Activated T-cell treated with anti-CD3 and anti-CD28 coated beads, Interleukin-2, amount 50 U/mL, for 4 hours (primary cell): ENCODE measurements at regions not wholly inside any gene's neighbourhood (a gene's known extent, or its start where the extent isn't known, plus 50 kb on each side); places are given as distances from the start of the nearest gene placed in this dataset.

Experiments used
- ATAC-seq, 2 donors: fragments of 200-7000 bp; cut with Tn5 transposase; one replicate each; pipeline ENCODE4 v1.10.0; 2021
- DNase-seq: peaks from one replicate; pipeline ENCODE4 v3.0.0-alpha.2; 2020
- H3K27me3 Mint-ChIP-seq: one replicate; pipeline ENCODE4 v1.8.0; 2021; ENCODE audit warnings: low read depth, mixed read lengths
- H3K36me3 Mint-ChIP-seq: one replicate; pipeline ENCODE4 v1.8.0; 2022; ENCODE audit warnings: mixed read lengths; ENCODE audit not compliant: insufficient read depth
- H3K4me1 Mint-ChIP-seq: one replicate; pipeline ENCODE4 v1.8.0; 2021; ENCODE audit warnings: low read depth, mixed read lengths
- H3K4me3 Mint-ChIP-seq: one replicate; pipeline ENCODE4 v1.8.0; 2021; ENCODE audit warnings: mild to moderate bottlenecking, moderate library complexity, mixed read lengths
- H3K9me3 Mint-ChIP-seq: one replicate; pipeline ENCODE4 v1.8.0; 2021; ENCODE audit warnings: mixed read lengths

DNA sequence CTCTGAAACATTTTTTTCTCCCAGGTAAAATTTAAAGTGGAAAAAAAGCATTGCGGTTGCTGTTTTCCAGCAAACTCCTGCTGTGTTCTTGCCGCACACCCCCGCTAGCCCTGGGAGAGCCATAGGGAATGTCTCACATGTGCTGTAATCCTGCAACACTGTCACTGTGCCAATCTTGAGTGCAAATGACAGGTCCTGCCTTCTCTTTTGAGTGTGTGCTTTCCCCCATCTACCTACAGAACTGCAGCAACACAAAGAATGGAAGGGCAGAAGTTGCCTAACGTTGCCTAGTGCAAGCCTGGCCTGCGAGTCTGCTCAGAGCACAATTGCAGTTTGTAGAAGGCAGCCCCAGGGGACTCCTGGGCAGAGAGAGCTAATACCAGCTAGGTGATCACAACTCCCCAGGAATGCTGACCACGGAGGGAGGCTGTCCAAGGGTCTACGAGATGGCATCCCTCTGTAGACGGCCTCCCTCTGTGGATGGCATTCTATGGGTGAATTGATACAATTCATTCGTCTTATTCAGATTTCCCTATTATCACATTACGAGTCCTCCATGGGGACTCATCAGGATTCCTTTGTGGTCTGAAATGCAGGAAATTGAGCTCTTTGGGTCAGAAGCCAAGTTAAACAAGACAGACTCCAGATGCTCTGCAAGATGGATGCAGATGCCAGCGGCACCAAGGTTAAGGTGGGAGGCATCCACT lies 172.6 kb upstream of the S1PR3 start:
- ATAC-seq: no peak

DNA sequence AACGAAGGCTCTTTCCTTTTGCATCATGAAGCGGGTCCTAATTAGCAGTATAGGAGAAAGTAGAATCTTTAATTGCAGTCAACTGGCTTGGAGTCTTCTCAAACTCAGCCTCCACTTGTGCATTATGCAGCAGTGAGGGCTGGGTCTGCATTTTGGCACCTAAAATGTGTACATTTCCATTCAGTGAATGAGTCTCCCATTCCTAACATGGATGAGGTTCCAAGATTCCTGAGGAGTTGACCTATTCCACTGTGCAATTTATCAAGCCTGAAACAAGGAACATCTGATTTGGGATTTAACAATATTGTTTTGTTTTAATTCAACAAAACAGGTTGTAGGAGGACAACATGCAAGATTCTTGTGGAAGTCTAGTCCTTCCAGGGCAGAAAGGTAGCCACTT lies 171.8 kb upstream of the S1PR3 start:
- Mint-ChIP-seq H3K27me3 (peaks cover 23% of the 10 kb centered on the region), H3K9me3 (no peaks in the 10 kb centered on the region), H3K36me3 (no peaks in the 10 kb centered on the region), H3K4me3 (no peak overlapping the region), H3K4me1 (no peaks in the 10 kb centered on the region)
- DNase-seq (no peak), ATAC-seq (no peak)

More for the DNA sequence above, 172.6 kb upstream of the S1PR3 start:
- H3K27me3 Mint-ChIP-seq: peaks cover 16% of the 10 kb centered on the region
- H3K9me3 Mint-ChIP-seq: no peaks in the 10 kb centered on the region
- H3K4me3 Mint-ChIP-seq: no peak overlapping the region
- no peaks in the 10 kb centered on the region for H3K36me3 Mint-ChIP-seq
- H3K4me1 Mint-ChIP-seq: no peaks in the 10 kb centered on the region
- no peak for DNase-seq

- Mint-ChIP-seq H3K27me3 (peaks cover 26% of the 10 kb centered on the region), H3K4me1 (no peaks in the 10 kb centered on the region)
Observed at GRCh38 chr9:88820055-88820454, 171.2 kb upstream of the S1PR3 start.

DNA sequence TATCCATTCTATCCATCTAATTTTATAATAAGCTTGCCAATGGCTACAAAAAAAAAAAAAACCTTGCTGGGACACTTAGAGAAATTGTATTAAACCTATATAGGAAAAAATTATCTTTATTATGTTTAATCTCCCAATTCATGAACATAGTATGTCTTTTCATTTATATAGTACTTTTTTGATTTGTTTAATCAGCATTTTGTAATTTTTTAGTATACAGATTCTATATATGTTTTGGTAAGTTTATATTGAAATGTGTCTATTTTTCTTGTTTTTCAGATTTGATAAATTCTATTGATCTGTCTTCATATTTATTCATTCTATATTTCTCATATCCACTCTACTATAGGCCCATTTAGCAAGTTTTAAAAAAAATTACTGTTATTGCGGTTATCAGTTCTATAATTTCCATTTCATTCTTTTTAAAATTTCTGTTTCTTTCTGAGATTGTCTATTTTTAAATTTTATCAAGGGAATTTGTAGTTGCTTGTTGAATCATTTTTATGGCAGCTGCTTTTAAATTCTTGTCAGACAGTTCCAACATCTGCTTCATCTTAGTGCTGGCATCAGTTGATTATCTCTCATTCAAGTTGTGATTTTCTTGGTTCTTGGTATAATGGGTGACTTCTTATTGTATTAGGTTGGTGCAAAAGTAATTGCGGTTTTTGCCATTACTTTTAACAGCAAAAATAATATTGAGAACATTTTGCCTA lies 170.1 kb upstream of the S1PR3 start:
- Mint-ChIP-seq H3K4me3 (no peak overlapping the region), H3K27me3 (peaks cover 33% of the 10 kb centered on the region), H3K4me1 (no peaks in the 10 kb centered on the region), H3K9me3 (no peaks in the 10 kb centered on the region), H3K36me3 (no peaks in the 10 kb centered on the region)
- ATAC-seq (no peak), DNase-seq (no peak)

More at GRCh38 chr9:88820055-88820454, 171.2 kb upstream of the S1PR3 start:
- DNase-seq: no peak
- Mint-ChIP-seq H3K36me3 (no peaks in the 10 kb centered on the region), H3K9me3 (no peaks in the 10 kb centered on the region), H3K4me3 (no peak overlapping the region)
- no peak for ATAC-seq

DNA sequence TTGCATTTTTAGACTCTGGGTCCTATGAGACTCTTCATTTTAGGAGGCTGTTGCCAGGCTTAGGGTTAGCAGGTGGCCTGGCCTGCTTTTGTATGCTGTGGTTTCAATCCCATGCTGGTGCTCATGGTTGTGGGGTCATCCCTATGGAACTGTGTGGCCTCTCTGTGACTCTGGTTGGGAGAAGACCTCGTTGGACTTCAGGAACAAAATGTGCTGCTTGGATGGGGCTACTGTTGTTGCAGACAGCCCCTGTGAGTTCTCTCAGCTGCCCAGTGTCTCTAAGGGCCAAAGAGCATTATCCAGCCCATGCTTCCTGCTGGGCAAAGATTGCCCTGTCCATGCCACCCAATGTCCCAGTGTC lies 169.5 kb upstream of the S1PR3 start:
- H3K27me3 Mint-ChIP-seq: peaks cover 37% of the 10 kb centered on the region
- no peaks in the 10 kb centered on the region for H3K4me1 Mint-ChIP-seq
- ATAC-seq (no peak), DNase-seq (no peak)
- no peak overlapping the region for H3K4me3 Mint-ChIP-seq
- H3K36me3 Mint-ChIP-seq: no peaks in the 10 kb centered on the region
- no peaks in the 10 kb centered on the region for H3K9me3 Mint-ChIP-seq

DNA sequence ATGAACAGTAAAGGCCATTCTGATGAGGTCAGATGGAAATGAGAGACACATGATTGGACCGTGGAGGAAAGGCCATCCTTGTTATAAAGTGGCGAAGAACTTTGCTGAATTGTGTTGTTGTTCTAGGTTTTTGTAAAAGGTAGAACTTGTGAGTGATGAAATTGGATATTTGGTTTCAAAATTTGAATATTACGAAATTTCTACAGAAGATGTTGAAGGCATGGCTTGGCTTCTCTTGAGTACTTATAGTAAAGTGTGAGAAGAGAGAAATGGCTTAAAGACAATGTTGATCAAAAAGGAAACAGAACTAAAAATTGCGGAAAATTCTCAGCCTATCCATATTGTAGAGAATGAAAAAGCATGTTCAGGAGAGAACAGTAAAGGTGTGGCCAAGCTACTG lies 166.6 kb upstream of the S1PR3 start:
- ATAC-seq (no peak), DNase-seq (no peak)
- no peaks in the 10 kb centered on the region for H3K9me3 Mint-ChIP-seq
- H3K27me3 Mint-ChIP-seq: peaks cover 55% of the 10 kb centered on the region
- no peak overlapping the region for H3K4me3 Mint-ChIP-seq
- H3K4me1 Mint-ChIP-seq: no peaks in the 10 kb centered on the region
- H3K36me3 Mint-ChIP-seq: no peaks in the 10 kb centered on the region

DNA sequence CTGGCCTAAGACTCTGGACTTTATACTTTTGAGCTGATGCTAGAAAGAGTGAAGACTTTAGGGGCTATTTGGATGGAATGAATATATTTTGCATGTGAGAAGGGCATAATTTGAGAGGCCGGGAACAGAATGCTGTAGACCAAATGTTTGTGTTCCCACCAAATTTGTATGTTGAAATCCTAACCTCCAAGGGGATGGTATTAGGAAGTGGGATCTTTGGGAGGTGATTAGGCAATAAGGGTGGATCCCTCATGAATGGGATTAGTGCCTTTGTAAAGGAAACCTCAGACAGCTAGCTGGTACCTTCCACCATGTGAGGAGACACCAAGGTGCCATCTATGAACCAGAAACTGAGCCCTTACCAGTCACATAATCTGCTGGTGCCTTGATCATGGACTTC lies 165.1 kb upstream of the S1PR3 start:
- Mint-ChIP-seq H3K4me1 (no peaks in the 10 kb centered on the region), H3K9me3 (no peaks in the 10 kb centered on the region), H3K36me3 (no peaks in the 10 kb centered on the region), H3K4me3 (no peak overlapping the region), H3K27me3 (peaks cover 64% of the 10 kb centered on the region)
- no peak for DNase-seq
- ATAC-seq: no peak

- H3K4me1 Mint-ChIP-seq: no peaks in the 10 kb centered on the region
- H3K4me3 Mint-ChIP-seq: no peak overlapping the region
- DNase-seq (no peak), ATAC-seq (no peak)
- H3K27me3 Mint-ChIP-seq: peaks cover 69% of the 10 kb centered on the region
- no peaks in the 10 kb centered on the region for H3K9me3 Mint-ChIP-seq
- no peaks in the 10 kb centered on the region for H3K36me3 Mint-ChIP-seq
Observed at GRCh38 chr9:88826771-88827181, 164.5 kb upstream of the S1PR3 start.

- Mint-ChIP-seq H3K4me3 (no peak overlapping the region), H3K27me3 (peaks cover 76% of the 10 kb centered on the region), H3K9me3 (peaks cover 3% of the 10 kb centered on the region), H3K36me3 (no peaks in the 10 kb centered on the region), H3K4me1 (no peaks in the 10 kb centered on the region)
- ATAC-seq (no peak), DNase-seq (no peak)
Observed at GRCh38 chr9:88828018-88828417, 163.2 kb upstream of the S1PR3 start.

GRCh38 chr9:88828492-88828974 lies 162.7 kb upstream of the S1PR3 start:
- no peaks in the 10 kb centered on the region for H3K36me3 Mint-ChIP-seq
- no peak overlapping the region for H3K4me3 Mint-ChIP-seq
- ATAC-seq: no peak
- peaks cover under 1% of the 10 kb centered on the region for H3K4me1 Mint-ChIP-seq
- peaks cover 78% of the 10 kb centered on the region for H3K27me3 Mint-ChIP-seq
- H3K9me3 Mint-ChIP-seq: peaks cover 3% of the 10 kb centered on the region
- DNase-seq: no peak

DNA sequence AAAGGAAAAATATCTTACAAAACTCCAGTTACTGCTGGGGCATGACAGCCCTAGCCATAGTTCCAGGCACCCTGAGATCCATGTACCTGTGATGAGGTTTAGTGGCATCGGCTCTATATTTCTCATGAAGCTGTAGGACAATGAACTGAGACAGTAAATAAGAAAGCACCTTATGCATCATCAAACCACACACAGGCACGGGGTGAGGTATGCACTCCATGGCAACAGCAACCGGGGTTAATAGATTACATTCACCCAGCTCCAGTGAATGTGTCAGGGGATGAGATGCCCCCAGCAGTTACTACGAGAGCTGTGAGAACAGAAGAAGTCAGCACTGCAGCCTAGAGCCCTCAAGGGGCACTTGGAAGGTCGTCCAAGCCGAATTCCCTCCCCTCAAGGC lies 162.0 kb upstream of the S1PR3 start:
- peak; percentile 90 to 96 for ATAC-seq
- H3K4me1 Mint-ChIP-seq: peaks cover 8% of the 10 kb centered on the region
- DNase-seq: no peak

DNA sequence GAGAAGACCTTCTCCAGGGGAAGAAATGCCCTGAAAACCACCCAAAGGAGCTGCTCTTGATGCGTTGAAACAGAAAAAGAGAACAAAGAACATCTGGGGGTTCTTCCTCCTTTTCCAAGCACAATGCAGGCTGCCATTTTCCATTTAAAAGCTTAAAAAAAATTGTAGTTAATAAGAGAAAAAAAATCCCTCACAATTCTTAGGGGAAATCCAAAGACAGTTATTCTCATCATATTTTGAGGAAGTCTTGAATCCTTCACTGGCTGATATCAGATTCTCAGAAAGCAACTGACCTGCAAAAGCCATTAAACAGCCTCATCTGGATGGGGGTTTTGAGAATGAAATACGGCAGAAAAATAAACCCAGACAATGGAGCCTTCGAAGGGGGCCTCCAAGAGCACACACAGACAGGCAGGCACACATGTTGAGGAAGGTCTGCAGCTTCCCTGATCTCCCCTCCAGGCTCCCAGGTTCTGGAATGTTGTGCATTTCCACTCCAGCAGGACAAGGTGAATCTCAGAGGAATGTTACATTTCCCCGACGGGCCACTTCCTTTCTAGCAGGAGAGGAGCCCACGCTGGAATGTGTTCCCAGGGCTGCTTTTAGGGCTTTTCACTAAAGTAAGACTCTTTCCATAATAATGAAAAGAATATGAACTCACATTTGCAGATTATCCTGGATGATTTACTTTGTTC lies 159.4 kb upstream of the S1PR3 start:
- Mint-ChIP-seq H3K36me3 (no peaks in the 10 kb centered on the region), H3K4me1 (peaks cover 26% of the 10 kb centered on the region), H3K9me3 (peaks cover 3% of the 10 kb centered on the region), H3K27me3 (peaks cover 69% of the 10 kb centered on the region), H3K4me3 (no peak overlapping the region)
- DNase-seq (no peak), ATAC-seq (no peak)

More for the DNA sequence above, 162.0 kb upstream of the S1PR3 start:
- no peaks in the 10 kb centered on the region for H3K36me3 Mint-ChIP-seq
- peaks cover 77% of the 10 kb centered on the region for H3K27me3 Mint-ChIP-seq
- H3K9me3 Mint-ChIP-seq: peaks cover 3% of the 10 kb centered on the region
- H3K4me3 Mint-ChIP-seq: no peak overlapping the region

DNA sequence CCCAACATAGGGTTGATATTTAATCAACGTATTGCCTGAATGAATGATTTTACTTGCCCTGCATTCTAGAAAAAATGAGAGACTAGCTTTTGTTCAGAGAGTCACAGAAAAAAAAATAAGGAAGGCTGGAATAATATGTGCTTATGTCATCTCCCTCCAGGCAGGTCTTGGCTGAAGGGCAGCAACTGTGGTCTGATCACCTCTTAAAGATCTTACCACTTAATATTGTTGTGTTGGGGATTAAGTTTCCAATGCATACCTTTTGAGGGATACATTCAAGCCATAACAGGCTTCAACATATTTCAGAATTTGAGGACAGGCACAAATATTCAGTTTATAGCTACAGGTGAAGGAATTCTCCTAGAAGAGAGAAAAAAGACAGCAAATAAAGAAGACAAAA lies 157.3 kb upstream of the S1PR3 start:
- ATAC-seq (no peak), DNase-seq (no peak)
- peaks cover 71% of the 10 kb centered on the region for H3K27me3 Mint-ChIP-seq
- no peak overlapping the region for H3K4me3 Mint-ChIP-seq
- peaks cover 26% of the 10 kb centered on the region for H3K4me1 Mint-ChIP-seq
- peaks cover 3% of the 10 kb centered on the region for H3K9me3 Mint-ChIP-seq
- H3K36me3 Mint-ChIP-seq: no peaks in the 10 kb centered on the region

DNA sequence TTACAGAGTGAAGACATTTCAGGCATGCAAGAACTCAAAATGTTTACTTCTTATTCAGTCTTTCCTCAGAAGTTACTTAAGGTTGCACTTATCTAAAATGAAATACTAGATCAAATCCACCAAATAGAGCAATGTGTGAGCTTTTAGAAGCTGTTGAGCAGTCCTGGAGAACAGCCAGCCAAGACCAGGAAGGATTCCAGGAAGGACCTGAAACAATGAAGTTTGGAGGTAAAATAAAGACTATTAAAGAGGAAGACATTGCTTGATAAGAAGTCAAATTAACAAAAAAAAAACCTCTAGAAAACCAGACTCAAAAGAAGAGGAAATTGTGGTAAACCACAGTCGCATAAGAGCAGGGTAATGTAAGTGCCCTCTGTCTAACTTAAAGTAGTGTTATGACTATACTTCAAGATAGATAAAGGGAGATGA lies 156.2 kb upstream of the S1PR3 start:
- Mint-ChIP-seq H3K27me3 (peaks cover 76% of the 10 kb centered on the region), H3K4me3 (no peak overlapping the region), H3K9me3 (peaks cover 3% of the 10 kb centered on the region), H3K36me3 (no peaks in the 10 kb centered on the region), H3K4me1 (peaks cover 26% of the 10 kb centered on the region)
- ATAC-seq (peak; percentile 91 to 96), DNase-seq (no peak)
